ENCODE measurements at regions not wholly inside any gene's neighbourhood (a gene's known extent, or its start where the extent isn't known, plus 50 kb on each side); places are given as distances from the start of the nearest gene placed in this dataset.

DNA sequence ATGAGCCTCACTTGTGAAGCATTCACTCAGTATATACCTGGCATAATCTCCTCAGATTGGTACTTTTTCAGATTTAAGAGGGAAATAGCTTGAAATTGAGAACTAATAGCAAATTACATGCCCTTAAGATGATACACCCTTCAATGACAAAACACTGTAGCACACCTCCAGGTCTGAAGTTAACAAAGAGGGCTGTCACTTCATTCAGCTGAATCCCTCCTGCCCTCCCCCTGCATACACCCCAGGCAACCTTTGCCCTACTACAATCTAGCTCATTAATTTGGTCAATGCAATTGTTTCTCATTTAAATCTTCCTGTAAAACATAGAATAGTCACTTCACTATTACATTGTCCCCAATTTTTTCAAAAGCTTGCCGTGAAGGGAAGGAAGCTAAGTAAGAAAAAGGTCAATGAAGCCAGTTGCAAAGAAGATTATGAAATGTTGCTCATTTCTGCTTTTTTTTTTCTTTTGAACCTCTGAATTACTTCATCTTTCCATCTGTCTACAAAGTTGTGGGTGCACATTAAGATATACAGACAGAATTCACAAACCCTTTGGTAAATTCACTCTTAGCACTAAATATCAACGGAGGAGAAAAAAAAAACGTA is 294.8 kb upstream of the PTGER4 start:
- DNase-seq: no peak

DNA sequence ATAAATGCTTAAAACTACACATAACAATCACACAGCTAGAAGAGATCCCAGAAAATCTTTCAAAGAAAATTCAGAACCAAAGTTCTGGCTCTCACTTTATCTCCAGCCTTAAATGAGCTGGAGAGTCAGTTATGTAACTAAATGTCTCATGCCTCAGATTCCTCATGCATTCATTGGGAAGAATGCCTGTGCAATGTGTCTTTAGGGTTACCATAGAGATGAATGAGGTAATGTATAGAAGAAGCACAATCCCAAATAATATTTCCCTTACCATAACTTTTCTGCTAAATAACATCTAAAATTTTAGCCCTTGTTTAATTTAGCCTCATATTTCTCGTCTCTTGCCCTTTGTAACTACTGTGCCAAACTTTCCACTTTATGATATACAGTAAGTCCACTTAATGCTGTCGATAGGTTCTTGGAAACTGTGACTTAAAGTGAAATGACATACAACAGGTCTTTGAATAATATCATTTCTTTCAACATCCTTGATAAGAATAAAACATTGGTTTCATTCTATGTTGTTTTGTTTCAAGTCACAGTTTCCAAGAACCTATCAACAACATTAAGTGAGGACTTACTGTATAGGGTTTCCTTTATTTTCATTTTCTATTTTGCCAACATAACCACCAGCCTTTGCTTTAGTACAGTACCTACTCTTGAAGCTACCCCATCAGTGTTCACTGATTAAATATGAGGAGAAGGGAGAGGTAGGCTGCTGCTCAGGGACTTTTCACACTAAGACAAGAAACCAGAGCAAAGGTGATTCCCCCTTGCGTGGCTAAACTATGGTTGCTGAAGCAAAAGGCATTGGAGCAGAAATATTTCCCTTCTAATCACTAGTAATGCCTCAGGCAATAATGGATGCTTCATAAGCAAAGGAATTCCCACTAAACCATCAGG is 295.7 kb upstream of the PTGER4 start:
- DNase-seq: no peak

DNA sequence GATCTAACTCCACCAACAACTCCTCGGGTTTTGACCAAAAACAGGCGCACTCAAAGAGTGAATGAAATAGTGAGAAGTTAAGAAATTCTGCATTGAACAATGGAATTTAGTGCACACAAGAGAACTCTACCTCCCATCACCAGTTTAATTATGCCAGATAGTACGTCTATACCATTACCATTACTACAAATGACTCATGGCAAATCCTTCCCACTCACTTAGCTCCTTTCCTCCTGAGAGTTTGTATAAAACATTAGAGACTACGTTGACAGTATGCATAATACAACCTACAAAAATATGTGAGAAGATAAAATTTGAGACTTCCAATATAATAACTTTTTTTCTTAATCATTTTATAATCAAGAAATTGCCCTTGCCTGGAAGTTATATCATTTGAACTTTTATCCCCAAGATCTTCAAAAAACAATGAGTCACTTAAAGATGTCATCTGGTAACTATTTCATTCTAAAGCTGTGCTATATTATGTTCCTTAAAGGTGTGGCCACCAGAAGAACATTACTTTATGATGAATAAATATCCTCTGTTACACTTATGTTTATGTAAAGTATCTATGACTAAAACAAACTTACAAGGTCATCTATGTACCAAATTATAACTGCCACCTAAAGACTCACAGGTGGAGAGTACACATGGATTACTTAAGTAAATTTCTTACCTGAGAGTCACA is 297.9 kb upstream of the PTGER4 start:
- DNase-seq: no peak

DNA sequence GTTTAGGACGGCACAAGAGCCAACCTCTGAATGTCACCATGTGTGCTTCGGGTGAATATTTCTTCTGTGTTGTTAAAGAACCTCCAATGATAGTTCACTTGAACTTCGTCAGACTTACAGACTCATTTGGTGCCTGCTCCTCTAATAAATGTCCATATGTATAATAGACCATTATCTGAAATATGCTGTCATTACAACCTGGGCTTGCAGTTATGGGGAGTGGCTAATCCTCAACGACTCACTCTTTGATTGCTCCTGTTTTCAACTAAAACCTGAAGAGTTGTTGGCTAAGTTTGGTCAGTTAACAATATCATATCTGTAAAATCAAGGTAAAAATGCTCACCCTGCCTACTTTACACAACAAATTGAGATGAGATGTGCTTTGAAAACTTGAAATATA is 298.7 kb upstream of the PTGER4 start:
- no peak for DNase-seq

DNA sequence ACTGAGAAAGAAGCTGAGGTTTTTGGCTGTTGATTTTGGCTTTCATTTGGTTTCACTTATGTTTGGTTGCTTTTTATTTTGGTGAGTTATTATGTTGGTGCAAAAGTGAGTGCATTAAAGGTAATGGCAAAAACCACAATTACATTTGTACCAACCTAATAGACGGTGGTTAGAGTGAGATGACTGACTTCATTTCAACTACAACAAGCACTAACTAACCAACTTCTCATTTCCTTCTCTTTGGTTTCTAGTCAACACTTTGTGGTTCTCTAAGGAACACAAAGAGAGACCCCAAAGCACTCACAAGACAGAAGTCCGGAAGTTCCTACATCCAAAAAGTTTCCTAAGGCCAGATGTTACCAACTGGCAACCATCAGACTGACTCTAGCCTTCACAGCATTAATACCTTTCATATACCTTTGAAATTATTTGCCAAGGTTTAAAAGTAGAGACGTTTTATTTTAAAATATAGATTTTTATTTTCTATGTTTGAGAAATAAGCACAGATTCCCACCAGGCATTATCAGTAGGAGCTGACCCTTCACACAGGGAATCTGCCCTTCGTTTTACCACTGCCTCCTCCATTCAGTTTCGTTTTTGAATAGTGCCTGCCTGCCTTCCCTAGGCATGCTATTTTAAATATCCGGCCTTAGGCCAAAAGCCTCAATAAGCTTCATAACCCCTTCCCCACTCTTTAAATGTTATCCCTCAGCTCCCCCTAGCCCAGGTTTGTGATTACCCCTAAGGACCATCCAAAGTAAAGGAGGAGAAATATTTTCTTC is 301.1 kb upstream of the PTGER4 start:
- DNase-seq: no peak

DNA sequence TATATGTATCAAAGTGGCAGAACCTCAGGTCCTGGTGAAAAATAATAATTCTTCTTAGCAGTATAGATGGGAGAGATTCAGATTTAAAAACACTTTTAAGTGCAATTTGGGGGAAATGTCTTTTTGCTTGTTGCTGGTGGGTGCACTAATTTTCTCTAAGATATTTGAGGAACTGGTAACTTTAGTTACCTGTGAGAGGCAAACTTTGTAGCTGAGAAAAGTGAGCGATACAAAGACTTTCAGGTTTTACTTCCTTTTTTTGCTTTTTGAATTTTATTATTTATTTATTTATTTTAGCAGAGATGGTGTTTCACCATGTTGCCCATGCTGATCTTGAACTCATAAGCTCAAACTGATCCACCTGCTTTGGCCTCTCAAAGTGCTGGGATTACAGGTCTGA is 303.1 kb upstream of the PTGER4 start:
- no peak for DNase-seq

DNA sequence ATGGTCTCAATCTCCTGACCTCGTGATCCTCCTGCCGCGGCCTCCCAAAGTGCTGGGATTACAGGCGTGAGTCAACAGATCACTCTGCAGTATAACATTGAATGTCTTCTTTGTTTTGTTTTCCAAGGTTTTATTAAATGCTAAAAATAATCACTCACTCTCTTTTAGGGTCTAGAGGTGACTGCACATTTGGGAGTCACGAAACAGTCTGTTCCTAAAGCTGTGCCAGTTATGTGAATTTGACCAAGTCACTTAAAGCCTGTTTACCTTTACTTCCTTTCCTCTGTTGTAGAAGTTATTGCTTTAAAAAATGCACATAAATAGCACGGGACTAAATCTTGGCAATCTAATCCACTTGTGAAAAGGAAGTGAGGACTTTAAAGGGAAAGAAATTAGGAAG is 304.9 kb upstream of the PTGER4 start:
- no peak for DNase-seq

DNA sequence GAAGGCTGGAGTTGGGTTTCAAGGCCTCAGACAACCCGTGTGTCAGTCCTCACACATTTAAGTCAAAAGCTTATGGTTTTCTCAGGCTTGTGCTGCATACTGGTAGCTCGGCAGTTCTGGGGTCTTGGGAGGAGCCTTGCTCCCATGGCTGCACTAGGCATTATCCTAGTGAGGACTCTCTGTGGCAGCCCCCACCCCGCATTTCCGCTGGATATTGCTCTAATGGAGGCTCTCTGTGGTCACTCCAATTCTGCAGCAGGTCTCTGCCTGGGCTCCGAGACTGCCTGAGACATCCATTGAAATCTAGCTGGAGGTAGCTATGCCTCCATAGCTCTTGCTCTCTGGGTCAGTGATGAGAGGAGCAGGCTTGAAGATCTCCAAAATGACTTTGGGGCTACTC is 311.5 kb upstream of the PTGER4 start:
- DNase-seq: no peak

DNA sequence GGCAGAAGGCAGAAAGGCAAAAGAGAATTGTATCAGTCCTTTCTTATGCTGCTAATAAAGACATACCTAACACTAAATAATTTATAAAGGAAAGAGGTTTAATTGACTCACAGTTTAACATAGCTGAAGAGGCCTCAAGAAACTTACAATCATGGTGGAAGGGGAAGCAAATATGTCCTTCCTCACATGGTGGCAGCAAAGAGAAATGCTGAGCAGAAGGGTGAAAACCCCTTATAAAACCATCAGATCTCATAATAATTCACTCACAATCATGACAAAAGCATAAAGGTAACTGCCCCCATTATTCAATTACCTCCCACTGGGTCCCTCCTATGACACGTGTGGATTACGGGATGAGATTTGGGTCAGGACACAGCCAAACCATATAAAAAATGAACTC is 312.5 kb upstream of the PTGER4 start:
- DNase-seq: no peak

DNA sequence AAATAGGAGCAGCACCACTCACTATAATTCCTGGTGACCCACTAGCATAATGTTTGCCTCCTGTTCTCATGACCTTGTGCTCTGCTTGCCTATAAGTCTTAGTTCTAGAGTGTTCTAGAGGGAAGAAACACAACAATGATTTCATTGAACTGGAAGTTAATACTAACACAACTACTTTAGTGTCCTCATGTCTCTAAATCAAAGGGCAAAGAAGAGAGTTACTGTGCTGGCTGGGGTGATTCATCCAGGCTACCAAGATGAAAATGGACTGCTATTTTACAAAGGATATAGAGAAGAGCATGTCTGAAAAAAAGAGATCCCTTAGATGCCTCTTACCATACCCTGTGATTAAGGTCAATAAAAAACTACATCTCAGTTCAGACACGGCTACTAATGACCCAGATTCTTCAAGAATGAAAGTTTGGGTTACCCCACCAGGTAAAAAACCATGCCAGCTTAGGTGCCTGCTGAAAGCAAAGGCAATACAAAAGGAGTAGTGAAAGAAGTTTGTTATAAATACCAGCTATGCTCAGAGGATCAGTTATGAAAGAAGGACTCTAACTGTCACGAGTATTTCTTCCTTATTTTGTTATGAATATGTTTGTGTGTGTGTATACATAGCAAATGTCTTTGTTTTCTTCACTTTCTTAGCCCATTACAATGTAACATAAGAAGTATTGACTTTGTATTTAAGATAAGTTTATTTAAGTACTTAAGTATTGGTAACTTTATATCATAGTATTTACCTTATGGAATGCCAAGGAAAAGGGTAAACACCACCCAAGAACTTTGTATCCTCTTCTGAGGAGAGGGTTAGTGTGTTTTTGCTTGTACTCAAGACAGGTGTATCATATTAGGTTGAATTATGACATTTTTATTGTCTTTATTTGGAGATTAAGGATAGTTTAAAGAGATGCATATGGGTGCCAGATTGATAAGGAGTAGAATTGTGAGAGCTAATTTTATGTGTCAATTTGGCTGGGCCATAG is 314.1 kb upstream of the PTGER4 start:
- DNase-seq: no peak

DNA sequence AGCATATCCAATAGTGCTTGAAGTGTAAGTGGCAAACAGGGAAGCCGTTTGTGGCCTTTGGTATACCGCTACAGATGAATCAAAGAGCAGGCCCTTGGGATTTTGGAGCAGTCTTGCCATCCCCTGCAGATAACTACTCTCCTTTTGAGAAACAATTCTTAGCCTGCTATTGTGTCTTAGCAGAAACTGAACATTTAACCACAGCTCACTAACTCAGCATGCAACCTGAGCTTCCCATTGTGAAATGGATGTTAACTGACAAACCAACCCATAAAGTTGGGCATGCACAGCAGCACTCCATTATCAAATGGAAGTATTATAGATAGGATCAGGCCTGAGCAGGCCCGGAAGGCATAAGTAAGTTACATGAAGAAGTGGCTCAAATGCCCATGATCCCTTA is 315.3 kb upstream of the PTGER4 start:
- no peak for DNase-seq

DNA sequence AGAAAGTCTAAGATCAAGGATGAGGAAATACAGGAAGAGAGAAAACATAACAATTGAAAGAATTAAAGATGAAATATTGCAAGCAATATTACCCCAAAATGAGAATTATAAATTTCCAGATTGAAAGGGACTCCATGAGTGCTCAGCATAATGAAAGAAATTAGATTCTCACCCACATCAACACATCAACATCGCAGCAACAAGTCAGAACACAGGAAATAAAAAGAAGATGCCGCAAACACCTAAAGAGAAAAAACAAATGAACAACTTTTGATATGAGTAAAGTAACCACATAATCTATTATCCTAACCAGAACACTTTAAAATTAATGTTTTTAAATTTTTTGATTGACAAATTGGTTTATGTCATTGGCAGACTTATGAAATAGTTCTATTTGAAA is 318.3 kb upstream of the PTGER4 start:
- no peak for DNase-seq

DNA sequence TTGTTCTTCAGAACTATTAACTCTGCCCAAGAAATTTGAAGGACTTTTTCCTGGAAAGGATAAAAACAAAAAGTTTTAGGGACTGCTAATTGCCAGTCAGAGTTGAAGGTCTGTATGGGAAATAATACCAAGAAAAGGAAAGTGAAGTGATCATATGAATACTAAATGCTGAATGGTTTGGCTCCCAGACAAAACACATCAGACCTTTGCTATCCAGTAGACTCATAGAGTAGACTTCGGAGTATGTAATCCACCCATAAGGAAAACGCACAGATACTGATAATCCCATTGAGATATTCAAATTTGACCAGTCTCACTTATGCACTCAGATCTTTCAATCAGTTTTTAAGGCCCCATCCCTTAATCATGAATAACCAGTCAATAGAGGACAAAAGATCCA is 319.0 kb upstream of the PTGER4 start:
- no peak for DNase-seq

DNA sequence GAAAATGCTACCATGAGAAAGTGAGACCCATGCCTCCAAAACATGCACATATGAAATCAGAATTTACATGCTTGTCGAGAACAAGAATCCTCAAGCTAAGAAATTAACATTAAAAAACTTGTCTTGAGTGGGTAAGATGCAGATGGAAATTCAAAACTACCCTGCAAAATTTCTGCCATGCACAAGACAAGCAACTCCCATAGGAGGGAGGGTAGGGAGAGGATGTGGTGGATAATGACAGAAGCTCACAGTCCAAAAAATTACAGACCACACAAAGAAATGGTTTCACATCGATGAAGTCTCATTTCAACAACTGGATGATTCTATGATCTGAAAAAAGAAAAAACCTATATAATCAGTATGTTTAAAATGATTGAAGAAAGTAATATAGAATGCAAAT is 319.9 kb upstream of the PTGER4 start:
- DNase-seq: no peak

DNA sequence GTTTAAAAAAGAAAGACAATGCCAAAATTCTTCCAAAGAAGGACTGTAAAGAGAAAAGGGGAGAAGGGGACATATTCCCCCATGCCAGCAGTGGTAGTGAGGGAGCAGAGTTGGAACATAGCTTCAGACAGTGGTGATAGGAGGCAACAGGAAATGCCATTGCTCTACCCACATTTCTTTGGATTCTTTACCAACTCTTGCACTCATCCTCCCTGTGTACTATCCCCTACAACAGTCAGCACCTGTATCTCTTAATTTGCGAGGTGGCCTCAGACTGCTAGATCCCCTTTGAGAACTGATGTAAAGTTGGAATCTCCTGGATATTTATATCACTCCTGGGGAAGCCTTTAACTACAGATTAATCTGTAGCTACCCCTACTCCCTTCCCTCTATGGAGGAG is 320.6 kb upstream of the PTGER4 start:
- DNase-seq: no peak

DNA sequence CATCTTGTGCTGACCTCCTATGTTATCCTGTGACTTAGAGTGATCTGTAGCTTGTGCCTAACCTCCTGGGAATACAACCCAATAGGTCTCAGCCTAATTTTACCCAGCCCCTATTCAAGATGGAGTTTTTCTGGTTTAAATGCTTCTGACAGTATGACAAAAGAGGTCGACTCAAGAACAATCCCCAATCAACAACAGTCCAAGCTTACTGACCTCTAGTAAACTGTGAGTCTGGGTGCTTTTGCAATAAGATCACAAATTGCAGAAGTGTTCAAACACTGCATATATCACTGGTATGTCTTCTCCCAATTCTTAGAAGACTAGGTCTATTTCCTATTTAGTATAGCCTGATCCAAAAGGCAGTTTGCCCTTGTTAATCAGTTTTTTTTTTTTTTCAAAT is 323.5 kb upstream of the PTGER4 start:
- DNase-seq: no peak

DNA sequence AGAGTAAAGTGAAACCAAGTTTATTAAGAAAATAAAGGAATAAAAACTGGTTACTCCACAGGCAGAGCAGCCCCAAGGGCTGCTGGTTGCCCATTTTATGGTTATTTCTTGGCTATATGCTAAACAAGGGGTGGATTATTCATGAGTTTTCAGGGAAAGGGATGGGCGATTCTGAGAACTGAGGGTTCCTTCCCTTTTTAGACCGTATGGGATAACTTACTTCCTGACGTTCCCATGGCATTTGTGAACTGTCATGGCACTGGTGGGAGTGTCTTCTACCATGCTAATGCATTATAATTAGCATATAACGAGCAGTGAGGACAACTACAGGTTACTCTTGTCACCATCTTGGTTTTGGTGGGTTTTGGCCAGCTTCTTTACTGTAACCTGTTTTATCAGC is 323.9 kb upstream of the PTGER4 start:
- no peak for DNase-seq

DNA sequence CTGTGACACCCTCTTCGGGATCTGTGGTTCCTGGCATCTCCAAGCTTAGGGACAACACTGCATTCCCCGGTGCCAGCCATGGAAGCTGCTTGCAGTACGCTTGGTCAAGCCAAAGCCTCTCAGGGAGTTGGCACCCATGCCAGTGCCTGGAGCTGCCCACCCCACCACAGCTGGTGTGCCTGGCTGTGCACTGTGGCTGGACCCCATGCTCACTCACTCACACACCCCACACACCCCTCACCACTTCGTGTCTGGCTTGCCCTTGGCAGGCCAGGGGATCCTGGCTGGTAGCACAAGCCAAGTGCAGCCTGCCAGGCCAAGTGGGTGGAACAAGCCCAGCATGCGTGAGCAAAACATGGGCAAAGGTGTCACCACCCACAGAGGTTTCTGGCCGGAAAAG is 324.5 kb upstream of the PTGER4 start:
- DNase-seq: no peak

DNA sequence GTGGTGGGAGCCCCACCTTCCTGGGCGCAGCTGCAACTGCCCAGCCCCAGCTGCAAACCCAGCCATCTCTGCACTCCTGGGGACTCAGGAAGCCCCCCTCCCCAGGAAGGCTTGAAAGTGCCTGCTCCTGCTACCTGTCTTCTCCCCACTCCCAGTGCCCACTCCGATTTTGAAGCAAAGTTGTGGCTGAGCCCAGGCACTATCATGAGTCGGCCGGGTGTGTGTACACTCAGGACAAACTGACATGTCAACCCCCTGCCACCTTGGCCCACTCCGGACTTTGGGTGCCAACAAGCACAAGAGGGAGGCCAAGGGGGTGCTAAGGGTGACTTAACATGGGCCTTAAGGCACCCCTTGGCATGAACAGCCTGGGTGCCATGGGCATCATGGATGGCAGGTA is 325.5 kb upstream of the PTGER4 start:
- DNase-seq: no peak

DNA sequence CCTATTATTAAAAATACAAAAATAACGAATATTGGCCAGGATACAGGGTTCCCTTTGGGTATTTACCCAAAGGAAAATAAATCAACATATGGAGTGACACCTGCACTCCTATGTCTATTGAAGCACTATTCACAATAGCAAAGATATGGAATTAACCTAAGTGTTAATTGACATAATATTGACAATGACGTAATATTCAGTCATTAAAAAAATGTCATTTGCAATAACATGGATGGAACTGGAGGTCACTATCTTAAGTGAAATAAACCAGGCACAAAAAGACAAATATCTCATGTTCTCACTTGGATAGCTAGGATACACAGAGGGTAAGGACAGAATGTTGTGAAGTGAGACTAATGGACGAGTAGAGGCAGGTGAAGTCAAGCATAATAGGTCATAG is 326.3 kb upstream of the PTGER4 start:
- DNase-seq: no peak

DNA sequence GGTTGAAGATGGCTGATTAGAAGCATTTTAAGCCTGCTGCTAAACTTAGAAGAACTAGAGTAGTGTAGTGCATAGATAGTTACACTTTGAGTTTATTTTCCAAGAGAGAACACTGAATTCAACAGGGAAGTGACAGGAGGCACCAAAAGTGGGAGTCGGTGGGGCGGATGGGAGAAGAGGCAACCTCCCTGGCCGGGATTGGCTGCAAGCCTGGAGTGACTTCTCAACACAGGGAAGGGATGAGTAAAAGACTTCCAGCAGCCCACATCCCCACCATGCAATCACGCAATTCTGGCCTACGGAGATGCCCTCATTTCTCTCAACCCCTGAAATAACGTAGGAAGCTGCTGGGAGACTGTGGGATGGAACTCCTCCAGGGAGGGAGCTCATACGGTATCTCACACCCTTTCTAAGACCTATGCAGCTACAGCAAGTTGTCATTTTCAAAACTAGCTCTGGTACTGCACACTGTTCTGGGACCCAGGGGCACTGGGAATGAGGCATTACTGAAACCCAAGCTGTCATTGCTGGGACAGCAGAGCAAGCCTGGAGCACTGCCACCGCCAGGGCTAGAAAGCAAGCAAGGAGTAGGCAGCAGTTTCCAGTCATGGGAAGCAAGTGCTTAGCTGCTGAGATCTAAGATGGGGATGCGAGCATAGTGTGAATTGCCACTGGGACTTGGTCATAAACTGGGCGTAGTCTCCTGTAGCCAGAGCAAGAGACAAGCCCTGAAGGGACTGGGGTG is 331.6 kb upstream of the PTGER4 start:
- DNase-seq: no peak
